ENCODE measurements at regions not wholly inside any gene's neighbourhood (a gene's known extent, or its start where the extent isn't known, plus 50 kb on each side); places are given as distances from the start of the nearest gene placed in this dataset.

GRCh38 chr18:11307716-11308115, 158.3 kb upstream of the PIEZO2 start:
- Mint-ChIP-seq H3K9me3 (peaks cover 4% of the 10 kb centered on the region; the same call in 1 of the 3 replicates), H3K27ac (no peak overlapping the region), H3K36me3 (ENCODE audit: low read depth) (no peaks in the 10 kb centered on the region), H3K4me1 (peaks cover 13% of the 10 kb centered on the region), H3K4me3 (no peak overlapping the region), H3K27me3 (ENCODE audit: insufficient read depth, low read depth, poor library complexity) (no peaks in the 10 kb centered on the region)
- ATAC-seq: no peak
- no peaks in the 10 kb centered on the region for H3F3A ChIP-seq (replicated peaks; ENCODE audit: low read depth)
- TF ChIP-seq ZNF114 (CRISPR knock-in tag; IDR thresholded peaks at IDR 0.05): no peak
- TF ChIP-seq EZH2phosphoT487 (IDR thresholded peaks at IDR 0.05; ENCODE audit: unreplicated experiment): no peak
- no peak for TF ChIP-seq EZH2 (IDR thresholded peaks at IDR 0.05; ENCODE audit: low read depth, unreplicated experiment)
- no peak for TF ChIP-seq STAT1 (IDR thresholded peaks at IDR 0.05; ENCODE audit: unreplicated experiment)
- TF ChIP-seq REST (IDR thresholded peaks at IDR 0.05; ENCODE audit: unreplicated experiment): no peak
- no peak for TF ChIP-seq ZNF331 (CRISPR knock-in tag; IDR thresholded peaks at IDR 0.05; ENCODE audit: low read depth)
- TF ChIP-seq JUNB (IDR thresholded peaks at IDR 0.05; ENCODE audit: unreplicated experiment): no peak
- no peak for TF ChIP-seq CTCF (conservative IDR thresholded peaks at IDR 0.05; ENCODE audit: low read depth in 2 of 2)
- no peak for TF ChIP-seq ETS1 (IDR thresholded peaks at IDR 0.05)
- no peak for TF ChIP-seq POLR2AphosphoS5 (IDR thresholded peaks at IDR 0.05; ENCODE audit: low read depth)
- TF ChIP-seq ZNF462 (CRISPR knock-in tag; IDR thresholded peaks at IDR 0.05): no peak
- no peak for TF ChIP-seq CREB1 (CRISPR knock-in tag; IDR thresholded peaks at IDR 0.05; ENCODE audit: low read depth)
- no peak for TF ChIP-seq NANOG (IDR thresholded peaks at IDR 0.05; ENCODE audit: borderline replicate concordance)
- no peaks in the 10 kb centered on the region for H3K36me3 ChIP-seq (ENCODE audit: insufficient read depth)
- no peak overlapping the region for H3K4me2 ChIP-seq
- H3K27ac ChIP-seq (ENCODE audit: low read depth): no peak overlapping the region
- H2AFZ ChIP-seq: no peak overlapping the region
- no peaks in the 10 kb centered on the region for H4K20me1 ChIP-seq (replicated peaks; ENCODE audit: insufficient read depth)
- H3K9me2 ChIP-seq (ENCODE audit: insufficient read depth): no peaks in the 10 kb centered on the region; the same call in 1 of the 2 replicates
- no peaks in the 10 kb centered on the region for H3K79me2 ChIP-seq (replicated peaks; ENCODE audit: insufficient read depth)
- no peak overlapping the region for H3K4me3 ChIP-seq
- no peaks in the 10 kb centered on the region for H3K27me3 ChIP-seq (ENCODE audit: insufficient read depth)
- no peak for DNase-seq (ENCODE audit: low spot score)
- H3K4me1 ChIP-seq (ENCODE audit: insufficient read depth): no peaks in the 10 kb centered on the region; the same call in 1 of the 2 replicates
